ENCODE measurements at regions not wholly inside any gene's neighbourhood (a gene's known extent, or its start where the extent isn't known, plus 50 kb on each side); places are given as distances from the start of the nearest gene placed in this dataset.

- H3K36me3 ChIP-seq, result no peaks in the 10 kb centered on the region
- no peak overlapping the region for H3K4me3 ChIP-seq
- TF ChIP-seq CTCF (IDR thresholded peaks at IDR 0.05) (no peak), EP300 (IDR thresholded peaks at IDR 0.05) (no peak), POLR2A (IDR thresholded peaks at IDR 0.05) (no peak)
- no peak for DNase-seq (ENCODE audit: low spot score in 2 of 2)
- no peaks in the 10 kb centered on the region for H3K27me3 ChIP-seq
- no peaks in the 10 kb centered on the region for H3K9me3 ChIP-seq
- no peak overlapping the region for H3K27ac ChIP-seq
- H3K4me1 ChIP-seq, result peaks cover 0 to 1% (median 0%) of the 10 kb centered on the region in 4 donors
These were observed 433.8 kb downstream of the ADAMTS20 start for GRCh38 chr12:43118234-43118633.

GRCh38 chr12:43117226-43117930, 434.6 kb downstream of the ADAMTS20 start:
- Histone ChIP-seq H3K36me3 (no peaks in the 10 kb centered on the region), H3K4me1 (peaks cover 0 to 8% (median 0%) of the 10 kb centered on the region in 4 donors), H3K4me3 (no peak overlapping the region), H3K27me3 (no peaks in the 10 kb centered on the region), H3K27ac (no peak overlapping the region), H3K9me3 (no peaks in the 10 kb centered on the region)
- TF ChIP-seq CTCF (IDR thresholded peaks at IDR 0.05) (no peak), EP300 (IDR thresholded peaks at IDR 0.05) (no peak), POLR2A (IDR thresholded peaks at IDR 0.05) (no peak)
- no peak for DNase-seq (ENCODE audit: low spot score in 2 of 2)
- WGBS, 2 donors, result 65 to 67% methylated on average over 3 of the region's 3 CpGs

GRCh38 chr12:43115441-43116160, 436.4 kb downstream of the ADAMTS20 start:
- Histone ChIP-seq H3K4me1 (peaks cover 0 to 8% (median 2%) of the 10 kb centered on the region in 4 donors), H3K4me3 (no peak overlapping the region), H3K9me3 (no peaks in the 10 kb centered on the region), H3K27ac (no peak overlapping the region), H3K36me3 (no peaks in the 10 kb centered on the region), H3K27me3 (no peaks in the 10 kb centered on the region)
- no peak for DNase-seq (ENCODE audit: low spot score in 2 of 2)
- 93 to 97% methylated on average over 4 of the region's 4 CpGs for WGBS, 2 donors
- no peak for TF ChIP-seq POLR2A (IDR thresholded peaks at IDR 0.05)
- TF ChIP-seq CTCF (IDR thresholded peaks at IDR 0.05), result no peak
- no peak for TF ChIP-seq EP300 (IDR thresholded peaks at IDR 0.05)

GRCh38 chr12:43114316-43114715, 437.7 kb downstream of the ADAMTS20 start:
- Histone ChIP-seq H3K36me3 (no peaks in the 10 kb centered on the region), H3K27ac (no peak overlapping the region), H3K27me3 (no peaks in the 10 kb centered on the region), H3K9me3 (no peaks in the 10 kb centered on the region), H3K4me1 (peaks cover 0 to 8% (median 2%) of the 10 kb centered on the region in 4 donors), H3K4me3 (no peak overlapping the region)
- 89 to 91% methylated on average over 3 of the region's 3 CpGs for WGBS, 2 donors
- TF ChIP-seq POLR2A (IDR thresholded peaks at IDR 0.05), result no peak
- TF ChIP-seq CTCF (IDR thresholded peaks at IDR 0.05), result no peak
- TF ChIP-seq EP300 (IDR thresholded peaks at IDR 0.05), result no peak
- DNase-seq (ENCODE audit: low spot score in 2 of 2), result no peak

- 69 to 70% methylated on average over 4 of the region's 4 CpGs for whole genome bisulfite sequencing, 2 donors
- TF ChIP-seq CTCF (IDR thresholded peaks at IDR 0.05) (no peak), POLR2A (IDR thresholded peaks at IDR 0.05) (no peak), EP300 (IDR thresholded peaks at IDR 0.05) (no peak)
- H3K4me1 ChIP-seq, result peaks cover 0 to 8% (median 2%) of the 10 kb centered on the region in 4 donors
These were observed 438.4 kb downstream of the ADAMTS20 start for GRCh38 chr12:43113616-43114015.

More at GRCh38 chr12:43113616-43114015, 438.4 kb downstream of the ADAMTS20 start:
- no peaks in the 10 kb centered on the region for H3K36me3 ChIP-seq
- no peak overlapping the region for H3K4me3 ChIP-seq
- DNase-seq (ENCODE audit: low spot score in 2 of 2), result no peak
- no peaks in the 10 kb centered on the region for H3K27me3 ChIP-seq
- no peaks in the 10 kb centered on the region for H3K9me3 ChIP-seq
- H3K27ac ChIP-seq, result no peak overlapping the region

All from tibial nerve (tissue), 4 donors.